C4-2B (cell line): ENCODE measurements at regions not wholly inside any gene's neighbourhood (a gene's known extent, or its start where the extent isn't known, plus 50 kb on each side); places are given as distances from the start of the nearest gene placed in this dataset.

Experiments
- CTCF ChIP-seq: fragments of 450-650 bp; conservative IDR thresholded peaks from 2 replicates; pipeline ENCODE4 v1.5.1; 2017; ENCODE audit warnings: mild to moderate bottlenecking
- ZFX ChIP-seq: fragments of 450-650 bp; IDR thresholded peaks from 2 replicates; pipeline ENCODE4 v1.6.1; 2017

- TF ChIP-seq CTCF: no peak
- no peak for TF ChIP-seq ZFX
These were observed 1373.7 kb downstream of the BRINP3 start for GRCh38 chr1:189103956-189104355.
